Right lobe of liver (tissue), 4 donors: ENCODE measurements at regions not wholly inside any gene's neighbourhood (a gene's known extent, or its start where the extent isn't known, plus 50 kb on each side); places are given as distances from the start of the nearest gene placed in this dataset.
"Not testable (repeated sequence)": the region's sequence is repeated elsewhere in the genome, so short reads cannot be mapped to it uniquely, and the experiment has no call there.

Experiments
- POLR2A ChIP-seq: fragments of 450-650 bp; IDR thresholded peaks from one replicate; pipeline ENCODE4 v1.6.1; 2017; ENCODE audit warnings: antibody characterized with exemption, mild to moderate bottlenecking
- TF ChIP-seq, protein P1 (sequence below), 4 donors: fragments of 200-600 bp in 3 of 4; fragments of 450-650 bp in 1 of 4; IDR thresholded peaks; one replicate each; pipeline versions ENCODE4 v1.5.1 to v1.8.0; 2016 to 2022; ENCODE audit warnings: antibody characterized with exemption in 4 of 4, mild to moderate bottlenecking in 2 of 4
- donor health status: DM: no; HTN: no; CAD: no.
- donor health status: DM: no; HTN: no; CAD: no.
- donor health status: DM: no; HTN: yes; CAD: no.

DNA sequence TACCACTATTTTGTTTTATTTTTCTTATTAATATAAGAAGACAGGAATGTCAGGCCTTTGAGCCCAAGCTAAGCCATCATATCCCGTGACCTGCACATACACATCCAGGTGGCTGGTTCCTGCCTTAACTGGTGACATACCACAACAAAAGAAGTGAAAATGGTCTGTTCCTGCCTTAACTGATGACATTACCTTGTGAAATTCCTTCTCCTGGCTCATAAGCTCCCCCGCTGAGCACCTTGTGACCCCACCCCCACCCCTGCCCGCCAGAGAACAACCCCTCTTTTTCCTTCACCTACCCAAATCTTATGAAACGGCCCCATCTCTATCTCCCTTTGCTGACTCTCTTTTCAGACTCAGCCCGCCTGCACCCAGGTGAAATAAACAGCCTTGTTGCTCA, 277.5 kb upstream of the PTPRD start:
- TF ChIP-seq, protein P1, sequence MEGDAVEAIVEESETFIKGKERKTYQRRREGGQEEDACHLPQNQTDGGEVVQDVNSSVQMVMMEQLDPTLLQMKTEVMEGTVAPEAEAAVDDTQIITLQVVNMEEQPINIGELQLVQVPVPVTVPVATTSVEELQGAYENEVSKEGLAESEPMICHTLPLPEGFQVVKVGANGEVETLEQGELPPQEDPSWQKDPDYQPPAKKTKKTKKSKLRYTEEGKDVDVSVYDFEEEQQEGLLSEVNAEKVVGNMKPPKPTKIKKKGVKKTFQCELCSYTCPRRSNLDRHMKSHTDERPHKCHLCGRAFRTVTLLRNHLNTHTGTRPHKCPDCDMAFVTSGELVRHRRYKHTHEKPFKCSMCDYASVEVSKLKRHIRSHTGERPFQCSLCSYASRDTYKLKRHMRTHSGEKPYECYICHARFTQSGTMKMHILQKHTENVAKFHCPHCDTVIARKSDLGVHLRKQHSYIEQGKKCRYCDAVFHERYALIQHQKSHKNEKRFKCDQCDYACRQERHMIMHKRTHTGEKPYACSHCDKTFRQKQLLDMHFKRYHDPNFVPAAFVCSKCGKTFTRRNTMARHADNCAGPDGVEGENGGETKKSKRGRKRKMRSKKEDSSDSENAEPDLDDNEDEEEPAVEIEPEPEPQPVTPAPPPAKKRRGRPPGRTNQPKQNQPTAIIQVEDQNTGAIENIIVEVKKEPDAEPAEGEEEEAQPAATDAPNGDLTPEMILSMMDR (IDR thresholded peaks at IDR 0.05) = not testable (repeated sequence)
- not testable (repeated sequence) for TF ChIP-seq POLR2A
